PC-3 (cell line): ENCODE measurements at regions not wholly inside any gene's neighbourhood (a gene's known extent, or its start where the extent isn't known, plus 50 kb on each side); places are given as distances from the start of the nearest gene placed in this dataset.

Source experiments
- ATAC-seq: fragments of 200-7000 bp; cut with Tn5 transposase; 2 replicates; pipeline ENCODE4 v1.9.1; 2020; ENCODE audit warnings: mild to moderate bottlenecking, moderate library complexity
- BruUV-seq: library from RNA; stranded (reverse); fragments of 400-500 nt; replicated peaks from 2 replicates; lab custom pipeline; 2021; lab: Mats Ljungman, UMichigan
- CTCF ChIA-PET: fragments of 300-600 bp; sonication (Branson Sonifier 250); formaldehyde crosslinking; loops from one replicate; lab custom pipeline; 2022; ENCODE audit warnings: antibody characterized with exemption; lab: Charles Lee
- POLR2A ChIA-PET: fragments of 300-600 bp; sonication (Branson Sonifier 250); formaldehyde crosslinking; loops from one replicate; lab custom pipeline; 2022; ENCODE audit warnings: antibody characterized with exemption; ENCODE audit not compliant: unreplicated experiment; lab: Charles Lee
- DNase-seq: peaks from one replicate; pipeline ENCODE4 v3.0.0-alpha.2; 2015
- H2AFZ ChIP-seq: fragments of 300-600 bp; sonication (generic); 2 replicates; pipeline ENCODE4 v1.6.0; 2016; ENCODE audit warnings: antibody characterized with exemption, low read length
- H3F3A ChIP-seq: fragments of 300-600 bp; sonication (generic); one replicate; pipeline ENCODE4 v1.6.0; 2017; ENCODE audit warnings: antibody characterized with exemption, low read length, control low read depth, mild to moderate bottlenecking; ENCODE audit not compliant: unreplicated experiment
- H3K27ac ChIP-seq: fragments of 300-600 bp; sonication (generic); 2 replicates; pipeline ENCODE4 v1.5.1; 2016; ENCODE audit warnings: mild to moderate bottlenecking, low read length
- H3K27me3 ChIP-seq: fragments of 300-600 bp; sonication (generic); 2 replicates; pipeline ENCODE4 v1.6.1; 2016; ENCODE audit warnings: low read length, mixed read lengths
- H3K36me3 ChIP-seq: fragments of 300-600 bp; sonication (generic); 2 replicates; pipeline ENCODE4 v1.6.1; 2016; ENCODE audit warnings: low read depth, mixed run types, low read length, mixed read lengths
- H3K4me1 ChIP-seq: fragments of 300-600 bp; sonication (generic); 2 replicates; pipeline ENCODE4 v1.5.1; 2016; ENCODE audit warnings: low read length; ENCODE audit not compliant: insufficient read depth
- H3K4me2 ChIP-seq: fragments of 300-600 bp; sonication (generic); 2 replicates; pipeline ENCODE4 v1.6.0; 2016; ENCODE audit warnings: low read length
- H3K4me3 ChIP-seq: fragments of 300-600 bp; sonication (generic); 2 replicates; pipeline ENCODE4 v1.5.1; 2016; ENCODE audit warnings: mild to moderate bottlenecking, low read length, mixed read lengths
- H3K79me2 ChIP-seq: fragments of 300-600 bp; sonication (generic); 2 replicates; pipeline ENCODE4 v1.6.1; 2017; ENCODE audit warnings: low read length, mixed read lengths
- H3K9ac ChIP-seq: fragments of 300-600 bp; sonication (generic); 2 replicates; pipeline ENCODE4 v1.6.0; 2016; ENCODE audit warnings: mild to moderate bottlenecking, low read length
- H3K9me2 ChIP-seq: fragments of 300-600 bp; sonication (generic); replicated peaks from 2 replicates; pipeline ENCODE4 v1.6.1; 2016; ENCODE audit warnings: mixed run types, low read length, mixed read lengths
- H3K9me3 ChIP-seq: fragments of 300-600 bp; sonication (generic); 2 replicates; pipeline ENCODE4 v1.6.1; 2016; ENCODE audit warnings: low read length, mixed read lengths
- H4K20me1 ChIP-seq: fragments of 300-600 bp; sonication (generic); 2 replicates; pipeline ENCODE4 v1.6.1; 2016; ENCODE audit warnings: low read length, mixed read lengths
- EZH2 ChIP-seq: fragments of 300-600 bp; sonication (generic); IDR thresholded peaks from one replicate; pipeline ENCODE4 v1.6.1; 2017; ENCODE audit warnings: antibody characterized with exemption, mild to moderate bottlenecking, low read length; ENCODE audit not compliant: unreplicated experiment
- EZH2phosphoT487 ChIP-seq: fragments of 300-600 bp; sonication (generic); IDR thresholded peaks from 2 replicates; pipeline ENCODE4 v1.6.1; 2018; ENCODE audit warnings: mild to moderate bottlenecking, antibody characterized with exemption, low read length, borderline replicate concordance
- intact Hi-C: fragments of 100-400 bp; cut with micrococcal nuclease; formaldehyde crosslinking; loops from 2 replicates; pipeline ENCODE4 v1.9.0; 2023
- TF ChIP-seq, protein P1 (sequence below): fragments of 300-600 bp; sonication (generic); conservative IDR thresholded peaks from 2 replicates; pipeline ENCODE4 v1.5.1; 2017; ENCODE audit warnings: antibody characterized with exemption, low read depth, mild to moderate bottlenecking, low read length

DNA sequence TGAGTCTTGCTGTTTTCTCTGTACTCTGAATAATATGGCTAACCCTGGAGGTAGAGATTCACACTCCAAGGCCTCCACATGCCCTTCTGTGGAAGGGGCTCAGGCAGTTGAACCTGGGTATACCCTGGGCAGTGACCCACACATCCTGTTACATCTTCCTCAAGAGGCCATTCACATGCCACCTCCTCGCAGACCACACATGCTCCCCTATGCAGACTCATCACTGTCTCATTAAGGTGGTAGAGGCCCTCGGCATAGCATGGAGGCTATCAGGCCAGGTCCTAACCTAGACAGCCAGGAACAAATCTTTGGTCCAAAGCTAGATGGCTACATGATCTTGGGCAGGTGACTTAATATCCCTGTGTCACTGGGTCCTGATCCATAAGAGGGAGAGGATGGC is 363.9 kb upstream of the ZNF507 start:
- no peak overlapping the region for H3K4me3 ChIP-seq
- H3K27me3 ChIP-seq: no peaks in the 10 kb centered on the region
- no peaks in the 10 kb centered on the region for H3K36me3 ChIP-seq
- no peak overlapping the region for H3K4me2 ChIP-seq
- no peaks in the 10 kb centered on the region for H3F3A ChIP-seq
- no peak overlapping the region for H3K27ac ChIP-seq
- H3K4me1 ChIP-seq: no peaks in the 10 kb centered on the region
- no peaks in the 10 kb centered on the region for H3K79me2 ChIP-seq
- TF ChIP-seq EZH2 (no peak), EZH2phosphoT487 (no peak)
- TF ChIP-seq, protein P1, sequence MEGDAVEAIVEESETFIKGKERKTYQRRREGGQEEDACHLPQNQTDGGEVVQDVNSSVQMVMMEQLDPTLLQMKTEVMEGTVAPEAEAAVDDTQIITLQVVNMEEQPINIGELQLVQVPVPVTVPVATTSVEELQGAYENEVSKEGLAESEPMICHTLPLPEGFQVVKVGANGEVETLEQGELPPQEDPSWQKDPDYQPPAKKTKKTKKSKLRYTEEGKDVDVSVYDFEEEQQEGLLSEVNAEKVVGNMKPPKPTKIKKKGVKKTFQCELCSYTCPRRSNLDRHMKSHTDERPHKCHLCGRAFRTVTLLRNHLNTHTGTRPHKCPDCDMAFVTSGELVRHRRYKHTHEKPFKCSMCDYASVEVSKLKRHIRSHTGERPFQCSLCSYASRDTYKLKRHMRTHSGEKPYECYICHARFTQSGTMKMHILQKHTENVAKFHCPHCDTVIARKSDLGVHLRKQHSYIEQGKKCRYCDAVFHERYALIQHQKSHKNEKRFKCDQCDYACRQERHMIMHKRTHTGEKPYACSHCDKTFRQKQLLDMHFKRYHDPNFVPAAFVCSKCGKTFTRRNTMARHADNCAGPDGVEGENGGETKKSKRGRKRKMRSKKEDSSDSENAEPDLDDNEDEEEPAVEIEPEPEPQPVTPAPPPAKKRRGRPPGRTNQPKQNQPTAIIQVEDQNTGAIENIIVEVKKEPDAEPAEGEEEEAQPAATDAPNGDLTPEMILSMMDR: no peak
- no peaks in the 10 kb centered on the region for H4K20me1 ChIP-seq
- ATAC-seq (no peak), DNase-seq (no peak)
- ChIA-PET POLR2A (no interaction called here), CTCF (no interaction called here)
- BruUV-seq: no TSS peak
- H2AFZ ChIP-seq: no peak overlapping the region
- no peaks in the 10 kb centered on the region for H3K9me2 ChIP-seq
- H3K9me3 ChIP-seq: no peaks in the 10 kb centered on the region
- no peak overlapping the region for H3K9ac ChIP-seq
- intact Hi-C loops: no loop called here

DNA sequence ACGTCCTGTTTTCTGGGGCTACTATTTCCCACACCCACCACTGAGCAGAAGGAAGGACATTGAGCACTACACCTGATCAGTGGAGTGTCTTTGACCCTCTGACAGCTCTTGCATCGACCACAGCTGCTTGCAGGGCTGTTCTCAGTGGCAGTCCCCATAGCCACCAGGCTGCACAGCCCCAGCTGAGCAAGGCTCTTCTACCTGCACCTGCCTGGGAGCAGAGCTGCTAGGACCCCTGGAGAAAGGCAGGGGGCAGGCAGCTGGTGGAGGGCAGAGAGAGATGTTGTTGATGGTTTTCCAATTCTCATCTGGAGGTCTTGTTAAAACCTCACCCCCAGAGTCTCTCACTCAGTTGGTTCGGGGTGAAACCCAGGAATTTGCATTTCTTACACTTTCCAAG is 361.8 kb upstream of the ZNF507 start:
- TF ChIP-seq, protein P1: no peak
- no peak for TF ChIP-seq EZH2phosphoT487
- H3K36me3 ChIP-seq: no peaks in the 10 kb centered on the region
- H3K9me3 ChIP-seq: no peaks in the 10 kb centered on the region
- no peak overlapping the region for H3K27ac ChIP-seq
- POLR2A ChIA-PET: no interaction called here
- H3K4me1 ChIP-seq: no peaks in the 10 kb centered on the region
- CTCF ChIA-PET: no interaction called here
- ATAC-seq (no peak), DNase-seq (no peak)
- H3F3A ChIP-seq: no peaks in the 10 kb centered on the region
- H2AFZ ChIP-seq: no peak overlapping the region
- H4K20me1 ChIP-seq: no peaks in the 10 kb centered on the region
- H3K9ac ChIP-seq: no peak overlapping the region
- no peaks in the 10 kb centered on the region for H3K9me2 ChIP-seq
- BruUV-seq: no TSS peak
- H3K4me2 ChIP-seq: no peak overlapping the region
- intact Hi-C loops: no loop called here
- H3K27me3 ChIP-seq: no peaks in the 10 kb centered on the region
- H3K4me3 ChIP-seq: no peak overlapping the region
- H3K79me2 ChIP-seq: no peaks in the 10 kb centered on the region

DNA sequence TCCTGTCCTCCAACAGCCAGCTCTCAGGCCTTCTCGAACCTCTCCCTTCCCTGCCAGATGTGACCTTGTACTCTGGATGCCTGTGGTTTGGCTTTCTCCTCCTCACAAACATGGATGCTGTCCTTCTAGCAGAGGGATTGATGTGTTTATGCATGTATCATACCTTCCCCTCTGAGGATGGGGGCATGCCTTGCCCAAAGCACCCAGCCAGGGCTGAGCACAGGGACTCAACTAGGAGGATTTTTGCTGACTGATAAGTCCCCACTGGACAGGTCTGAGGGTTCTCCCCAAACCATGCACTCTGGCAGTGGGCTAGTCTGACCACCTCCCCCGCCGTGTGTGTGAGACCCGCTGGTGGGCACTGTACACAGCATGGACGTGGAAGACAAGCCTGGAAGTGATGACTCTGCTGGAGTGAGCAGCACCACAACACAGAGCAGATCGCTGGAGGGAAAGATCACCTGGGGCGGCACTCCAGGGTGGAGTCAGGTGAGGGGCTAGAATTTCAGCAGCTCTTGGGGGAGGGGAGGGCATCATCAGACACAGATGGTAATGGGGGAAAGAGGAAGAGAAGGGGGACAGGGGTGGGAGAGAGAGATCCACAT is 360.3 kb upstream of the ZNF507 start:
- POLR2A ChIA-PET: no interaction called here
- Histone ChIP-seq H3K4me1 (no peaks in the 10 kb centered on the region), H3K79me2 (no peaks in the 10 kb centered on the region), H3K9ac (no peak overlapping the region), H3K9me2 (no peaks in the 10 kb centered on the region), H3F3A (no peaks in the 10 kb centered on the region), H3K9me3 (no peaks in the 10 kb centered on the region), H4K20me1 (no peaks in the 10 kb centered on the region), H2AFZ (no peak overlapping the region), H3K36me3 (no peaks in the 10 kb centered on the region), H3K27ac (no peak overlapping the region), H3K4me3 (no peak overlapping the region), H3K27me3 (no peaks in the 10 kb centered on the region), H3K4me2 (no peak overlapping the region)
- TF ChIP-seq EZH2 (no peak), EZH2phosphoT487 (no peak)
- TF ChIP-seq, protein P1: no peak
- intact Hi-C loops: no loop called here
- DNase-seq: no peak
- CTCF ChIA-PET: no interaction called here
- no TSS peak for BruUV-seq
- no peak for ATAC-seq
